ENCODE measurements at regions not wholly inside any gene's neighbourhood (a gene's known extent, or its start where the extent isn't known, plus 50 kb on each side); places are given as distances from the start of the nearest gene placed in this dataset.

GRCh38 chr11:109986488-109986887 is 106.7 kb upstream of the ZC3H12C start:
- no peak overlapping the region for H3K4me3 ChIP-seq (ENCODE audit: low read depth, low read length)
- no peak for DNase-seq (ENCODE audit: low read depth)
- TF ChIP-seq CTCF (IDR thresholded peaks at IDR 0.05; ENCODE audit: low read depth, low read length, missing control alignments): no peak
- in situ Hi-C loops (cut with HindIII; ENCODE audit: low sequenced_read_pairs): no loop called here

- in situ Hi-C loops (cut with HindIII; ENCODE audit: low sequenced_read_pairs): no loop called here
- DNase-seq (ENCODE audit: low read depth): no peak
- TF ChIP-seq CTCF (IDR thresholded peaks at IDR 0.05; ENCODE audit: low read depth, low read length, missing control alignments): no peak
- H3K4me3 ChIP-seq (ENCODE audit: low read depth, low read length): no peak overlapping the region
These were observed 101.4 kb upstream of the ZC3H12C start for GRCh38 chr11:109991835-109992234.

- DNase-seq (ENCODE audit: low read depth): peak; percentile 93
- TF ChIP-seq CTCF (IDR thresholded peaks at IDR 0.05; ENCODE audit: low read depth, low read length, missing control alignments): no peak
- H3K4me3 ChIP-seq (ENCODE audit: low read depth, low read length): no peak overlapping the region
- in situ Hi-C loops (cut with HindIII; ENCODE audit: low sequenced_read_pairs): no loop called here
These were observed 99.4 kb upstream of the ZC3H12C start for GRCh38 chr11:109993786-109994185.

- in situ Hi-C loops (cut with HindIII; ENCODE audit: low sequenced_read_pairs): no loop called here
- no peak for DNase-seq (ENCODE audit: low read depth)
- no peak for TF ChIP-seq CTCF (IDR thresholded peaks at IDR 0.05; ENCODE audit: low read depth, low read length, missing control alignments)
- H3K4me3 ChIP-seq (ENCODE audit: low read depth, low read length): no peak overlapping the region
These were observed 98.3 kb upstream of the ZC3H12C start for GRCh38 chr11:109994907-109995306.

GRCh38 chr11:109996060-109996459 is 97.1 kb upstream of the ZC3H12C start:
- in situ Hi-C loops (cut with HindIII; ENCODE audit: low sequenced_read_pairs): no loop called here
- no peak overlapping the region for H3K4me3 ChIP-seq (ENCODE audit: low read depth, low read length)
- TF ChIP-seq CTCF (IDR thresholded peaks at IDR 0.05; ENCODE audit: low read depth, low read length, missing control alignments): no peak
- no peak for DNase-seq (ENCODE audit: low read depth)

GRCh38 chr11:109998921-109999320 is 94.3 kb upstream of the ZC3H12C start:
- in situ Hi-C loops (cut with HindIII; ENCODE audit: low sequenced_read_pairs): no loop called here
- no peak for TF ChIP-seq CTCF (IDR thresholded peaks at IDR 0.05; ENCODE audit: low read depth, low read length, missing control alignments)
- no peak overlapping the region for H3K4me3 ChIP-seq (ENCODE audit: low read depth, low read length)
- DNase-seq (ENCODE audit: low read depth): no peak

GRCh38 chr11:110000031-110000502 is 93.1 kb upstream of the ZC3H12C start:
- H3K4me3 ChIP-seq (ENCODE audit: low read depth, low read length): no peak overlapping the region
- TF ChIP-seq CTCF (IDR thresholded peaks at IDR 0.05; ENCODE audit: low read depth, low read length, missing control alignments): no peak
- DNase-seq (ENCODE audit: low read depth): peak; percentile 88
- in situ Hi-C loops (cut with HindIII; ENCODE audit: low sequenced_read_pairs): no loop called here

Measured in astrocyte of the cerebellum (primary cell).